ENCODE measurements at regions not wholly inside any gene's neighbourhood (a gene's known extent, or its start where the extent isn't known, plus 50 kb on each side); places are given as distances from the start of the nearest gene placed in this dataset.

DNA sequence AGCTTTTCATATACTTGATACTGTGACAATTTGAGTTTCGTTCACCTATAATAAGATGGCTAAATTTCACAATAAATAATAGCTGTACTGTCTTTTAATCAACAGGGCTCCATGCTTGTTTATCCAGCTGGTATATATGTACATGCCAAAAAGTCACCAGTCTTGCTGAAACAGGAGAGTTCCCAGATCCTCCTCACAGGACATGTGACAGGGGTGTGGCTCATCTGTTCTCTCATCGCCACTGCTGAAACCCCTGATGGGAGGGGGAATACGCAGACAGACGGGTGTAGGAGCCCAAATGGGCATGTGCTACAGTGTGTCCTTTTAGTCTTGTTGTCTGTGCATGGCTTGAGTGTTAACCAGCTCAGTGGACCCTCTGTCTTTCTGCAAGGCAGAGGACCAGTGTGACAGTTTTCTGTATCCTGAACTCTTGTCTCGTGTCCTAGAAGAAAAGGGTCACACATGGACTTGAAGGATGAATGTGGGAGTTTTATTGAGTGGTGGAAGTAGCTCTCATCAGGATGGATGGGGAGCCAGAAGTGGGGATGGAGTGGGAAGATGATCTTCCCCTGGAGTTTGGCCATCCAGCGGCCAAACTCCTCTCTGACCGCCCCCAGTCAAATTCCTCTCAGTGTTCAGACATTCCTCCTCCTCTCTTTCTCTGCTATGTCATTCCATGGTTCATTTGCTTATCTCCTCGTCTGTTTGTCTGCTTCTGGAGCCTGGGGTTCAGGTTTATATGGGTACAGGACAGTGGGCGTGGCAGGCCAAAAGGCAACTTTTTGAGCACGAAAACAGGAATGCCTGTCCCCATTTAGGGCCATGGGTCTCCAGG lies 113.1 kb upstream of the NECTIN3 start:
- no peaks in the 10 kb centered on the region for H3K27me3 ChIP-seq (ENCODE audit: control insufficient read depth, insufficient read depth, low read length)
- 76% methylated on average over 5 of the region's 10 CpGs for WGBS (ENCODE audit: insufficient coverage)
- H3K36me3 ChIP-seq (ENCODE audit: control insufficient read depth, insufficient read depth, low read length) = no peaks in the 10 kb centered on the region
- no peaks in the 10 kb centered on the region for H3K9me3 ChIP-seq (replicated peaks; ENCODE audit: control insufficient read depth, low read depth, low read length)
- H3K27ac ChIP-seq (ENCODE audit: low read length) = no peak overlapping the region
- no peak overlapping the region for H3K4me3 ChIP-seq (ENCODE audit: low read length)
- DNase-seq = no peak
- H3K4me1 ChIP-seq (ENCODE audit: control insufficient read depth, insufficient read depth, low read length) = peaks cover 4% of the 10 kb centered on the region

DNA sequence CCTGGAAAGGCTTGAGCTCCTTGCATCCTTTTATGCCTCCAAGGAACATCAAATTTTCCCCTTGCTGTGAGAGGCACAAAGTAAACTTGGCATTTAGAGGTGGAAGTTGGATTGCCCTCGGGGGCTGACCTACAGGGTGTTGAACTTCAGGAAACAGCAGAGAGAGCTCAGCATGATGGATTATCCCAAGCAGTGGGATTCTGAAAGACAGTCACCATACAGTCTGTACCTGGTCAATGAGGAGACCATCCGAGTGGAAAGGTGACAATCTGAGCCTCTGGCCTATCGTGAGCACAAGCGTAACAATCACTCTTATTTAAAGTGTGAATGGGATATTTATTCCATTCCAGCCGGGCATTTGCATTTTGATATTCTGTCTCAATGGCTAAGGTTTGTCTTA lies 105.6 kb upstream of the NECTIN3 start:
- H3K9me3 ChIP-seq (replicated peaks; ENCODE audit: control insufficient read depth, low read depth, low read length) = peaks cover 5% of the 10 kb centered on the region
- WGBS (ENCODE audit: insufficient coverage) = no CpG with 5 or more reads among the region's 5 CpGs
- no peak for DNase-seq

DNA sequence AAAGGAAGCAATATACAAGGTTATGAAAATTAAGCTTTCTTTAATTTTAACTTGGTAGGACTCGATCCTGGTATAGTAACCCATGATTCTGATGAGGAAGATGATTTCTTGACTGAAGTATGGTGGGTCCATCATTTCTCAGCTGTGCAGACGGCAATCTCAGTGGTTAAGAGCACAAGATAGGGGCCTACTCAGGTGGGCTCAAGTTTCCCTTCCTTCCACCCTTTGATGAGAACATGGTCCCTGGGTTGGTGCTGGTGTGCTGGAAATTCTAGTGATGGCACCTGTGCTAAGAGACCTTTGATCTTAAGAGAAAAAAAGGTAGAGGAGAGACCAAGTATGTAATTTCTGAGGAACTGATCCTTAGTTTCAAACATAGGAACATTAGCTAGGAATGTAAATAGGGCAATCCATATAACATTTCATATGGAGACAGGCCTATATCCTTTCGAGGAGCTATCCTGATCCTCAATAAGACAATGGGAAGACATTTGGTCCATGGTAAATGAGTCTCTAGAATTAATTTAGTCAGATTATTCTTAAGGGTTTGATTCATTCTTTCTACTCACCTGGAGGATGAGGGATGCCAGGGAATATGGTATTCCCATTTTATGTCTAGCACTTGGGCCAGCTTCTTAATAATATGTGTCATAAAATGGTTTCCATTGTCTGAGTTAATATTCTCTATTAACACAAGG lies 104.5 kb upstream of the NECTIN3 start:
- Histone ChIP-seq H3K4me3 (ENCODE audit: low read length) (no peak overlapping the region), H3K9me3 (replicated peaks; ENCODE audit: control insufficient read depth, low read depth, low read length) (peaks cover 5% of the 10 kb centered on the region), H3K36me3 (ENCODE audit: control insufficient read depth, insufficient read depth, low read length) (no peaks in the 10 kb centered on the region), H3K27ac (ENCODE audit: low read length) (no peak overlapping the region), H3K4me1 (ENCODE audit: control insufficient read depth, insufficient read depth, low read length) (no peaks in the 10 kb centered on the region), H3K27me3 (ENCODE audit: control insufficient read depth, insufficient read depth, low read length) (no peaks in the 10 kb centered on the region)
- WGBS (ENCODE audit: insufficient coverage) = 88% methylated on average over 1 of the region's 3 CpGs
- no peak for DNase-seq

More for the DNA sequence above, 105.6 kb upstream of the NECTIN3 start:
- H3K4me3 ChIP-seq (ENCODE audit: low read length) = no peak overlapping the region
- no peaks in the 10 kb centered on the region for H3K4me1 ChIP-seq (ENCODE audit: control insufficient read depth, insufficient read depth, low read length)
- no peak overlapping the region for H3K27ac ChIP-seq (ENCODE audit: low read length)
- no peaks in the 10 kb centered on the region for H3K27me3 ChIP-seq (ENCODE audit: control insufficient read depth, insufficient read depth, low read length)
- H3K36me3 ChIP-seq (ENCODE audit: control insufficient read depth, insufficient read depth, low read length) = no peaks in the 10 kb centered on the region

DNA sequence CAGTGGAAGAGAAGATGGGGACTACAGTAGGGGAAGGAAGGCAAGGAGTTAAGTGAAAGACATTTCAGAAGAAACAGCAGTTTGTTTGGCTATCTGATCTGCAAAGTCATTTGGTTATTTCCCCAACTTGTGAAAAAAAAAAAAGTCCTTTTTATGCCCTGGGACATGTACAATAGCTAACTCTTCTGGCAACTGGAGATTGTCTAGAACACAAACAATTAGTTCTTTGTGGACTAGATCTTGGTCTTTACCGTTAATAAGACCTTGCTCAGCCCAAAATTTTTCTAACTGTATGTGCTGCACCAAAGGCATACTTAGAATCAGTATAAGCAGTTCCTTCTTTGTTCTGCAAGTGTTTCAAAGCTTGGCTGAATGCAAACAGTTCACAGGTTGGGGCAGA lies 103.5 kb upstream of the NECTIN3 start:
- H3K27ac ChIP-seq (ENCODE audit: low read length) = no peak overlapping the region
- H3K9me3 ChIP-seq (replicated peaks; ENCODE audit: control insufficient read depth, low read depth, low read length) = peaks cover 5% of the 10 kb centered on the region
- DNase-seq = no peak
- no peaks in the 10 kb centered on the region for H3K36me3 ChIP-seq (ENCODE audit: control insufficient read depth, insufficient read depth, low read length)
- no peak overlapping the region for H3K4me3 ChIP-seq (ENCODE audit: low read length)
- no peaks in the 10 kb centered on the region for H3K27me3 ChIP-seq (ENCODE audit: control insufficient read depth, insufficient read depth, low read length)
- H3K4me1 ChIP-seq (ENCODE audit: control insufficient read depth, insufficient read depth, low read length) = no peaks in the 10 kb centered on the region
- no CpG with 5 or more reads among the region's 1 CpG for WGBS (ENCODE audit: insufficient coverage)

DNA sequence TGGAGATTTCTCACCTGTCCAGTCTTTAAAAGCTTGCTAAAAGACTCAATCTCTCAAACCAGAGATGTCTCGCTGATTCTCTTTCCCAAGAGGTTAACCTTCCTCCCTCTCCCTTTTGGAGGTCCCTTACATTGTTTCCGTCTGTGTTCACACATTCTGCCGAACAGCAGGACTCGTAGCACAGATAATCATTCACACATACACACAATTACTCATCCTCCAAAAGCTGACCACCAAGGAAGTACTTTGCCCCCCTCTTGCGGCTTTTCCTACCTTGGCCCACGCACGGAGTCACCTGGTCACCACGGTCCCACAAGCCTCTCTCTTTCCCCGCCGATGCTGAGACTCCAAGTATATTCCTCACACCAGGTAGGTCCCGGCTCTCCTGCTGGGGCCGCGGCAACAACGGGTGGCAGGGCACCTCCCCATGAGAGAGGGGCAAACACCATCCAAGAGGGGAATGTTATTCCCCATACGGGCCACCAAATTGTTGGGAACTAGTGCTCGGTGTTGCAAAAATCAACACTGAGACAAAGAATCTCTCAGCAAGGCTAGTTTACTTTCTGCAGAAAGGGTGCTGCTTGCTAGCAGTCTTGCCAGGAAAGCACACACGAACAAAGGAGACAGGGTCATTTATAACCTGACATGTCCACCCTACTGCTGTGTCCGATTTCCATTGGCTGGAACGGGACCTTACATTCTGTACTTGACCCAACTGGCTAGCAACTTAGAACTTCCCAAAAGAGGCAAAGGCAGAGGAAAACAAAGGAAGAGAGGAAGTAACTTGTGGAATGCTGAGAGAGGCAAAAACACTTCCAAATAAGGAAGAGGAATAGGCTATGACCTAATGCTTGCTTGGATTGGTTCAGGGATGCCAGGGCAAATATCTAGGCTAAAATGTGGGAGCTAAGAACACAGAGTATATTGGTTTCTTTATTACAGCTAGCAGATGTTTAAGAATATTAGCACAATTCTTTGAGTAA lies 102.1 kb upstream of the NECTIN3 start:
- WGBS (ENCODE audit: insufficient coverage) = 92% methylated on average over 14 of the region's 19 CpGs
- no peaks in the 10 kb centered on the region for H3K4me1 ChIP-seq (ENCODE audit: control insufficient read depth, insufficient read depth, low read length)
- no peaks in the 10 kb centered on the region for H3K27me3 ChIP-seq (ENCODE audit: control insufficient read depth, insufficient read depth, low read length)
- no peaks in the 10 kb centered on the region for H3K36me3 ChIP-seq (ENCODE audit: control insufficient read depth, insufficient read depth, low read length)
- no peak overlapping the region for H3K4me3 ChIP-seq (ENCODE audit: low read length)
- DNase-seq = no peak
- H3K27ac ChIP-seq (ENCODE audit: low read length) = no peak overlapping the region
- peaks cover 3% of the 10 kb centered on the region for H3K9me3 ChIP-seq (replicated peaks; ENCODE audit: control insufficient read depth, low read depth, low read length)

DNA sequence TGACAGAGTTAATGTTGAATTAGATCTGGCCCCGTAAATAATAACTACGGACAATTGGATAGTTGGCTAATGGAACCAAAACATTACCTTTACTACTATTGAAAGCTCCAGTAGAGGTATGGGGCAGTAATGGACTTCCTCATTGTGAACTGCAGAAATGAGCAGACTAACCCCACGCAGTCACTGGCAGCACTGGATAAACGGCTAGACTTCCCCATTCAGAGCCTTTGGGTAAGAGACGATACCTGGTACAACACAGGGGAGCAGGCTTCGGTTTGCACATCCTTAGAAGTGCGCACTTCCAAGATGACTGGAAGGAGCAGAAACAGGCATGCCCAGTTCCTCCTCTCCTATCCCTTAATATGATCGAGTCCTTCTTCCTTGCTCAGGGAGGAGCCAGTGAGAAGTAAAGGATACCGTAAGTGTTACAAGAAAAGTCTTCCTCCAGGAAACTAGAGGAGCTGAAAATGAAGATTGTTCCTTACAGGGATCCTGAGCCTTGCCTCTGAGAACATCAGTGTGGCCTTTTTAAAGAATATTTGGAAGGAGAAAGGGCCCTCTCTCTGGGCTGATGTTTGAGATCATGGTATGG lies 100.5 kb upstream of the NECTIN3 start:
- no peak for DNase-seq
- Histone ChIP-seq H3K27ac (ENCODE audit: low read length) (no peak overlapping the region), H3K27me3 (ENCODE audit: control insufficient read depth, insufficient read depth, low read length) (no peaks in the 10 kb centered on the region), H3K36me3 (ENCODE audit: control insufficient read depth, insufficient read depth, low read length) (no peaks in the 10 kb centered on the region), H3K4me3 (ENCODE audit: low read length) (no peak overlapping the region), H3K4me1 (ENCODE audit: control insufficient read depth, insufficient read depth, low read length) (no peaks in the 10 kb centered on the region), H3K9me3 (replicated peaks; ENCODE audit: control insufficient read depth, low read depth, low read length) (peaks cover 3% of the 10 kb centered on the region)
- 97% methylated on average over 6 of the region's 9 CpGs for WGBS (ENCODE audit: insufficient coverage)

DNA sequence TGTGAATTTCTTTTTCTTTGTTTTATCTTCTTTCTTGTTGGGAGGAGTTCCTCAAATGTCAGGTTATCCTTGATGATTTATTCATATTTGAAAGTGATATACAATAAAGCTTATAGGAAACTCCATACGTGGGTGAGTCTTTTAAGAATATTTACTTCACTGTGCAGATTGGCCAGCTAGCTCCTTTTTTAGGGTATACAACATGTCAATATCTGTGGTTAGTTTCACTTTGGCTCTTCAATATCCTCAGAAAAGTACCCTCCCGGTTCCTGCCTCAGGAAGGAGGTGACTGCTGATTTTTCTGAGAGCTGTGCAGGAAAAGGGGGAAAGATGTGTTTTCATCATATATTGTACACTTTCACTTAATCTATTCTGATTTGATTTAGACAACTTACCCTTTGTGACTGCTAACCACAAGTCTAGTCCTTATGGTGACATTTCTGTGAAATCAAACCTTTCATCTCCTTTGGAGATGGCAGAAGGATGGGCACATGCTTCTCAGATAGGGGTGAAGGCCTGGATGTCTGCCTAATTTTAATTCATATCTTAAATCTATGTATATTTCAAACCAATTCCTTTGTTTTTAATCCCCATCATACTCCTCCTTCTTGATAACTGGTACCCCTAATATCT lies 98.2 kb upstream of the NECTIN3 start:
- H3K36me3 ChIP-seq (ENCODE audit: control insufficient read depth, insufficient read depth, low read length) = no peaks in the 10 kb centered on the region
- DNase-seq = no peak
- peaks cover 3% of the 10 kb centered on the region for H3K9me3 ChIP-seq (replicated peaks; ENCODE audit: control insufficient read depth, low read depth, low read length)
- no peak overlapping the region for H3K27ac ChIP-seq (ENCODE audit: low read length)
- H3K4me1 ChIP-seq (ENCODE audit: control insufficient read depth, insufficient read depth, low read length) = no peaks in the 10 kb centered on the region
- no peak overlapping the region for H3K4me3 ChIP-seq (ENCODE audit: low read length)
- H3K27me3 ChIP-seq (ENCODE audit: control insufficient read depth, insufficient read depth, low read length) = no peaks in the 10 kb centered on the region
- WGBS (ENCODE audit: insufficient coverage) = no CpG with 5 or more reads among the region's 2 CpGs

DNA sequence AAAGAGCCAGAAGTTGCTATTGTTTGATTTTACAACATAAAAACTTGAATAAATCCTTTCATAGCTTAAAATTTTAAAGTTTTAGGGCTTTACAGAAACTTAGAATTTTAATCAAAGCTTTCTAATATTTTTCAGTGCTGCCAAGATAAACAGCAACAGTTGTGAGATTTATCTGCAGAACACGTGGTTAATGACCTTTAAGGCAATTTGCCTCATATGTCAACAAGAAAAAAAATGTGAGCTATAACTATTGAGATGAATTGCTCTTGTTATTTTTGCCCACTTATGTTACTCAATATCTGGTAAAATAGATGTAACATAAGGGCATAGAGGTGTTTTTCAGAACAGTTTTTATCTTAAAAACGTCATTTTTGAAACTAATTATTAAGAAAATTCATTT lies 96.7 kb upstream of the NECTIN3 start:
- no CpG with 5 or more reads among the region's 2 CpGs for WGBS (ENCODE audit: insufficient coverage)
- Histone ChIP-seq H3K27me3 (ENCODE audit: control insufficient read depth, insufficient read depth, low read length) (no peaks in the 10 kb centered on the region), H3K27ac (ENCODE audit: low read length) (no peak overlapping the region)

DNA sequence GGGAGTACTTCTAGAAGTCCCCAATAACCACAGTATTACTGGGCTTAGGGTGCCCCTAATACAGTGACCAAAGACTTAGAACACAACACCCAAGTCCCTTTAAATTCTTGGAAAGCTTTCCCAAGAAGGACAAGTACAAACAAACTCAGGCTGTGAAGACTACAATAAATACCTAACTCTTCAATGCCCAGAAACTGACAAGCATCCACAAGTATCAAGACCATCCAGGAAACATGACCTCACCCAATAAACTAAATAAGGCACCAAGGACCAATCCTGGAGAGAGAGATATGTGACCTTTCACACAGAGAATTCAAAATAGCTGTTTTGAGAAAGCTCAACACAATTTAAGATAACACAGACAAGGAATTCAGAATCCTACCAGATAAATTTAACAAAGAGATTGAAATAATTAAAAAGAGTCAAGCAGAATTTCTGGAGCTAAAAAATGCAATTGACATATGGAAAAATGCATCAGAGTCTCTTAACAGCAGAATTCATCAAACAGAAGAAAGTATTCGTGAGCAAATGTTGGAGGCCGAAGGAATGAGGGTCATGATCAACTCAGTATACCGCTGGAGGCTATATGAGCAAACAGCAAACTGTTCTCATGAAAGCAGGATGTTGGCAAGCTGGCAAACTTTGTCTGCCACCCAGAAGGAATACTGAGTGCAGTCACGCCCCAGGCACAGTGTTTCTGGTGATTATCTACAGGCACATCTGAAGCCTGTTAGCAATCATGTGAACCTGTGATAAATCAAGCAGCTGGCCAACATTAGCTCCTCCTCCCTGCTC lies 87.0 kb upstream of the NECTIN3 start:
- peaks cover 2% of the 10 kb centered on the region for H3K9me3 ChIP-seq (replicated peaks; ENCODE audit: control insufficient read depth, low read depth, low read length)
- H3K36me3 ChIP-seq (ENCODE audit: control insufficient read depth, insufficient read depth, low read length) = no peaks in the 10 kb centered on the region
- no peaks in the 10 kb centered on the region for H3K4me1 ChIP-seq (ENCODE audit: control insufficient read depth, insufficient read depth, low read length)
- H3K27ac ChIP-seq (ENCODE audit: low read length) = no peak overlapping the region
- no peaks in the 10 kb centered on the region for H3K27me3 ChIP-seq (ENCODE audit: control insufficient read depth, insufficient read depth, low read length)
- DNase-seq = no peak
- 77% methylated on average over 4 of the region's 4 CpGs for WGBS (ENCODE audit: insufficient coverage)
- no peak overlapping the region for H3K4me3 ChIP-seq (ENCODE audit: low read length)

More for the DNA sequence above, 96.7 kb upstream of the NECTIN3 start:
- Histone ChIP-seq H3K36me3 (ENCODE audit: control insufficient read depth, insufficient read depth, low read length) (no peaks in the 10 kb centered on the region), H3K9me3 (replicated peaks; ENCODE audit: control insufficient read depth, low read depth, low read length) (no peaks in the 10 kb centered on the region), H3K4me1 (ENCODE audit: control insufficient read depth, insufficient read depth, low read length) (no peaks in the 10 kb centered on the region), H3K4me3 (ENCODE audit: low read length) (no peak overlapping the region)
- DNase-seq = no peak

All from muscle of leg (tissue), 3 donors.